ENCODE measurements at regions not wholly inside any gene's neighbourhood (a gene's known extent, or its start where the extent isn't known, plus 50 kb on each side); places are given as distances from the start of the nearest gene placed in this dataset.

DNA sequence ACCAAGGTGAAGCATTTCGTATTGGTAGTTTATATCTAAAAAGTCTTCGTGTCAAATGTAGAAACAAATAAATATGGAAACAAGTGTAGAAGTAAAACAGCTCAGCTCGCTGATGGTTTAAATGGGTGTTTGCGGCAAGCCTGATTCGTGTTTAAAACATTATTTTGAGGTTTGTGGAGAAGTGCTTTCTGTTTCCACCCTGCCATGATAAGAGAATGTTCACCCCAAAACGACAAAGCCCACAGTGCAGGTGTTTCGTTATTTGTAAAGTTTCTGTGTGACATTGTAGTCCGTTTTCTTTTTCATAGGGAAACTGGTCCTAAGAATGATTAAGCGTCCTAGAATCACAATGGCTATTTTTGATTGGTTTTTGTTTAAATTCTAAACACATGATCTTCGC, 316.2 kb upstream of the SHH start:
- Histone ChIP-seq H3K9me3 (ENCODE audit: control insufficient read depth in 1 of 2, low read length in 2 of 2) (no peaks in the 10 kb centered on the region), H3K4me1 (ENCODE audit: insufficient read depth, low read length) (no peaks in the 10 kb centered on the region), H3K4me3 (ENCODE audit: low read length in 2 of 2) (no peak overlapping the region), H3K27me3 (ENCODE audit: insufficient read depth, low read length) (no peaks in the 10 kb centered on the region), H3K36me3 (ENCODE audit: insufficient read depth, low read length) (no peaks in the 10 kb centered on the region), H3K27ac (ENCODE audit: low read depth, low read length) (no peak overlapping the region)
- POLR2A ChIA-PET (ENCODE audit: partially characterized antibody), result no interaction called here
- DNase-seq, result no peak
- Mint-ChIP-seq H3K4me3 (no peak overlapping the region), H3K4me1 (no peaks in the 10 kb centered on the region), H3K27ac (no peak overlapping the region), H3K27me3 (no peaks in the 10 kb centered on the region), H3K9me3 (peaks cover 0 to 10% (median 0%) of the 10 kb centered on the region in 8 donors), H3K36me3 (no peaks in the 10 kb centered on the region)
- intact Hi-C loops (cut with micrococcal nuclease), result no loop called here
- CTCF ChIA-PET (ENCODE audit: partially characterized antibody), result no interaction called here

DNA sequence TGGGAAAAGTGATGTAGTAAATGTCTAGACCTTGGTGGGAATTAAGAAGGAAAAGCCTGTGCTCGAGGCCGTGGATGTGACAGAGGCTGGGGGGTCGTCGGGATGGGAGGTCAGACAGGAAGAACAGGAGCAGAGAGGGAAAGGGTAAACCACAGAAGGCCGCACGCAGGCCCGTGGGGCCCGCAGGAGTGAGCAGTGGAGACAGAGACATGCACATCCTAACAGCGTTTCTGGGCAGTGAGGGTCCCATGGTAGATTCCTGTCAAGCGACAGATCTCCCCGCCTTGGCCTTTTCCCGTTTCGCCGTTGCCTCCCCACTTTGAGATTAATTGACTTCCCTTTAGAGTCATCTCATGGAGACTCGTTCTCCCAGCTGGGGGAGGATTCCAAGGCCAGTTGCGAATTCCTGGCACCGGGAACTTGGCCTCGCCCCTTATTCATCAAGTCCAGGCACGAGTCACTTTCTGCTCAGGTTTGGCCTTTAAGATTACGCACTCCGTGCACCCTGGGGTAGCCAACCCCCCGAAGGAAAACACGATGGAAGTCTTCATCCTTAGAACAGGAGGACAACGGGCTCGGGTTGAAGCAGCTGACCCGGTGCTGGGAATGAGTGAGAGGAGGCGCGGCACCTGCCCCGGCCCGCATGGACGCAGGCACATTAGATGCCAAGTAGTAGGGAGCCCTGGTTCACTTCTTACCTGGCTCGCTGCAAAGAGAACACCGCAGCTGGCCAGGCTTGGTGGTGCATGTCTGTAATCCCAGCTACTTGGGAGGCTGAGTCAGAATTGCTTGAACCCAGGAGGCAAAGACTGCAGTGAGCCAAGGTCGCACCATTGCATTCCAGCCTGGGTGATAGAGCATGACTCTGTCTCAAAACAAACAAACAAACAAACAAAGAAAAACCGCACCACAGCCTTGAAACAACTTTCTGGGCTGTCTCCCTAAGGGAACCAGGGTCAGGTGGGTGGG, 315.2 kb upstream of the SHH start:
- intact Hi-C loops (cut with micrococcal nuclease), result no loop called here
- H3K9me3 ChIP-seq (ENCODE audit: control insufficient read depth in 1 of 2, low read length in 2 of 2), result no peaks in the 10 kb centered on the region
- Mint-ChIP-seq H3K27ac (no peak overlapping the region), H3K27me3 (no peaks in the 10 kb centered on the region), H3K36me3 (no peaks in the 10 kb centered on the region), H3K9me3 (peaks cover 0 to 6% (median 0%) of the 10 kb centered on the region in 8 donors), H3K4me3 (no peak overlapping the region), H3K4me1 (no peaks in the 10 kb centered on the region)
- no peaks in the 10 kb centered on the region for H3K27me3 ChIP-seq (ENCODE audit: insufficient read depth, low read length)
- H3K36me3 ChIP-seq (ENCODE audit: insufficient read depth, low read length), result no peaks in the 10 kb centered on the region
- CTCF ChIA-PET (ENCODE audit: partially characterized antibody), result no interaction called here
- no peak overlapping the region for H3K4me3 ChIP-seq (ENCODE audit: low read length in 2 of 2)
- no peaks in the 10 kb centered on the region for H3K4me1 ChIP-seq (ENCODE audit: insufficient read depth, low read length)
- H3K27ac ChIP-seq (ENCODE audit: low read depth, low read length), result no peak overlapping the region
- no peak for DNase-seq
- POLR2A ChIA-PET (ENCODE audit: partially characterized antibody), result no interaction called here

DNA sequence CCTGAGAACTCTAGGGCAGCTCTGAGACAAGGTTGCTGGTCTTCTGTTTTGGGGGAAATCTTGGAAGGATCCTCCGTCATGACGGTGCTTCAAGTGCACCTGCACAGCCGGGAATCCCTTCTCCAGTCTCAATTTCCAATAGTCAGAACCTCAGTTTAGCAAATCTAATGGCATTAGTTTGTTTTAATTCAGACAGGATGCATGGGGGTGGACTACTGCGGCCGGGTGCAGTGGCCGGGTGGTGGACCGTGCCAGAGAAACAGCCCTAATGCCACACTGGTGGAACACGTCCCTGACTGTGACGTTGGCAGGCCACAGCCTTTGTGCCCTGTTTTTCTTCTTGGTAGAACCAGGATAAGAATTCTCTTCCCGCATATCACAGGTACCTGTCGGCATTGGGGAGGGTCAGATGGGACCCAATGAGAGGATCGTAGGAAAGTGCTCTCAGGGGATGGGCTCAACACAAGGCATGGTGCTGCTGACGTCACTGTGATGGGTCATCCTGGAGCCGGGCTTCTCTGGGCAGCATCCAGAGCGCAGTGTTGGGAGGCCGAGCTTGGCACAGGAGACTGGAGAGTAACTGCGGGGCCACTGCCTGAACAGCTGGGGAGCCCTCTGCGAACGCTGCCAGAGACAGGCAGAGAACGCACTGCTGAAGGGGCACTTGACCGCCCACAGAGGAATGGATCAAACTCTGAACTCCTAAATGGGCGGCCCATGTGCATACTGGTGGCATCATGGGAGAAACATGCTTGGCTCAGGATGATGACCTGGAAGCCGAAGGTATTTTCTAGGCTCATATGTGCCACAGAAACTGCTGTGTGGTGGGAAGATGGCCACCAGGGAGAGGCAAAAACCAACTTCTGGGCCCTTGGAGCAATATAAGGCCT, 313.8 kb upstream of the SHH start:
- Histone ChIP-seq H3K4me3 (ENCODE audit: low read length in 2 of 2) (no peak overlapping the region), H3K27me3 (ENCODE audit: insufficient read depth, low read length) (no peaks in the 10 kb centered on the region), H3K4me1 (ENCODE audit: insufficient read depth, low read length) (no peaks in the 10 kb centered on the region), H3K36me3 (ENCODE audit: insufficient read depth, low read length) (no peaks in the 10 kb centered on the region), H3K27ac (ENCODE audit: low read depth, low read length) (no peak overlapping the region), H3K9me3 (ENCODE audit: control insufficient read depth in 1 of 2, low read length in 2 of 2) (no peaks in the 10 kb centered on the region)
- no peak for DNase-seq
- no peaks in the 10 kb centered on the region for H3K27me3 Mint-ChIP-seq
- H3K9me3 Mint-ChIP-seq, result peaks cover 0 to 6% (median 0%) of the 10 kb centered on the region in 8 donors
- ChIA-PET POLR2A (ENCODE audit: partially characterized antibody) (no interaction called here), CTCF (ENCODE audit: partially characterized antibody) (no interaction called here)
- no peak overlapping the region for H3K27ac Mint-ChIP-seq
- H3K36me3 Mint-ChIP-seq, result no peaks in the 10 kb centered on the region
- intact Hi-C loops (cut with micrococcal nuclease), result no loop called here
- no peaks in the 10 kb centered on the region for H3K4me1 Mint-ChIP-seq
- no peak overlapping the region for H3K4me3 Mint-ChIP-seq

DNA sequence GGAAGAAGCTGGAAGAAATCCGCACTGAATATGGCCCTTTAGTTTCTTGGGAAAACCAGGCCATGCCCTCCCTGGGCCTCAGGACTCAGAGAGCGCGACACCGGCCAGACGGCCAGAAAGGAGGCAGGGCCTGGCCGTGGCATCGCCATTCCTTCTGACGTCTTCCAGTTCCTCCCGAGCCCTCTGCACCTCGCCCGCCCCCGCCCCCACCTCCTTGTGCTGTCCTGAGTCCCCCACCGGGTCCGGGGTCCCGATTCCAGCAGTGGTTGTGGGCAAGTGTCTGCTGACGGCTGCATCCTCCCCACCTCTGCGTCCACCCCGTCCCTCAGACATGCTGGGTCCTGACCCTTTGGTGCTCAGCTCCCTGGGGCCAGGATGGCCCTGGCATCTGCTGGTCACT, 312.1 kb upstream of the SHH start:
- Histone ChIP-seq H3K9me3 (ENCODE audit: control insufficient read depth in 1 of 2, low read length in 2 of 2) (no peaks in the 10 kb centered on the region), H3K36me3 (ENCODE audit: insufficient read depth, low read length) (no peaks in the 10 kb centered on the region), H3K27me3 (ENCODE audit: insufficient read depth, low read length) (no peaks in the 10 kb centered on the region), H3K27ac (ENCODE audit: low read depth, low read length) (no peak overlapping the region), H3K4me3 (ENCODE audit: low read length in 2 of 2) (no peak overlapping the region), H3K4me1 (ENCODE audit: insufficient read depth, low read length) (no peaks in the 10 kb centered on the region)
- Mint-ChIP-seq H3K27me3 (peaks cover 0 to 3% of the 10 kb centered on the region in 2 donors), H3K27ac (no peak overlapping the region), H3K36me3 (no peaks in the 10 kb centered on the region), H3K4me1 (no peaks in the 10 kb centered on the region), H3K9me3 (peaks cover 0 to 6% (median 0%) of the 10 kb centered on the region in 8 donors), H3K4me3 (no peak overlapping the region)
- DNase-seq, result no peak
- CTCF ChIA-PET (ENCODE audit: partially characterized antibody), result no interaction called here
- intact Hi-C loops (cut with micrococcal nuclease), result no loop called here
- POLR2A ChIA-PET (ENCODE audit: partially characterized antibody), result no interaction called here

- H3K36me3 Mint-ChIP-seq, result no peaks in the 10 kb centered on the region
- no peak overlapping the region for H3K27ac Mint-ChIP-seq
- Histone ChIP-seq H3K27ac (ENCODE audit: low read depth, low read length) (no peak overlapping the region), H3K4me1 (ENCODE audit: insufficient read depth, low read length) (no peaks in the 10 kb centered on the region), H3K9me3 (ENCODE audit: control insufficient read depth in 1 of 2, low read length in 2 of 2) (no peaks in the 10 kb centered on the region), H3K27me3 (ENCODE audit: insufficient read depth, low read length) (no peaks in the 10 kb centered on the region), H3K4me3 (ENCODE audit: low read length in 2 of 2) (no peak overlapping the region), H3K36me3 (ENCODE audit: insufficient read depth, low read length) (no peaks in the 10 kb centered on the region)
- peaks cover 0 to 3% of the 10 kb centered on the region in 2 donors for H3K27me3 Mint-ChIP-seq
- peaks cover 0 to 2% (median 0%) of the 10 kb centered on the region in 8 donors for H3K9me3 Mint-ChIP-seq
- no peak for DNase-seq
- CTCF ChIA-PET (ENCODE audit: partially characterized antibody), result no interaction called here
- H3K4me3 Mint-ChIP-seq, result no peak overlapping the region
- no peaks in the 10 kb centered on the region for H3K4me1 Mint-ChIP-seq
- intact Hi-C loops (cut with micrococcal nuclease), result no loop called here
- POLR2A ChIA-PET (ENCODE audit: partially characterized antibody), result no interaction called here
Observed at GRCh38 chr7:156123362-156123761, 311.1 kb upstream of the SHH start.

DNA sequence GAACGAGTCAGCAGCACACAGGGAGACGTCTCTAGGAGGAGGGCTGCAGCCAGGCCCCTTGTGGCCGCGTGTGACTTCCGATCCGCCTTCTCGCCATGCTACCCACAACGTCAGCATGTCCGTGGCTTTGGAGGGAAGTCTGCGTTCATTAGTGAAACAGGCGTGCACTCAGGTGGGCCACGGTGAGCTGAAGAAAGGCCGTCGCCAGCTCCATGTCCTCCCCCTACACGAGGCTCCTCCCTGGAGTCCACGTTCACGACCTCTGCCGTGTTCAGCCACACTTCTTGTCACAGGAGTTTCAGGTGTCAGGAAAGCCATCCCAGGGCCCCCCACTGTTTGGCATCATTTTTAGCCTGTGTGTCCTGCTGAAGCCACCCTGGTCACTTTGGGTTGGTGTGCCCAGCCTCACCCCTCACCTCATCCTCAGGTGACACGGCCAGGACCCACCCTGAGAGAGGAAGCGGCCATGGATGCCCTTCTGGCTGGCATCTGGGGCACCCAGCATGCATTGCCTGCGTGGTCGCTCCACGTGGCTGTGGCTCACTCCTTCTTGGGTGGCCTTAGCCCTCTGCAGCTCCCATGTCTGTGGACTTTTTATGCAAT, 310.6 kb upstream of the SHH start:
- intact Hi-C loops (cut with micrococcal nuclease), result no loop called here
- Histone ChIP-seq H3K4me3 (ENCODE audit: low read length in 2 of 2) (no peak overlapping the region), H3K9me3 (ENCODE audit: control insufficient read depth in 1 of 2, low read length in 2 of 2) (no peaks in the 10 kb centered on the region), H3K27ac (ENCODE audit: low read depth, low read length) (no peak overlapping the region), H3K4me1 (ENCODE audit: insufficient read depth, low read length) (no peaks in the 10 kb centered on the region), H3K27me3 (ENCODE audit: insufficient read depth, low read length) (no peaks in the 10 kb centered on the region), H3K36me3 (ENCODE audit: insufficient read depth, low read length) (no peaks in the 10 kb centered on the region)
- Mint-ChIP-seq H3K36me3 (no peaks in the 10 kb centered on the region), H3K4me1 (no peaks in the 10 kb centered on the region), H3K4me3 (no peak overlapping the region), H3K9me3 (peaks cover 0 to 2% (median 0%) of the 10 kb centered on the region in 8 donors), H3K27me3 (peaks cover 0 to 3% of the 10 kb centered on the region in 2 donors), H3K27ac (no peak overlapping the region)
- ChIA-PET POLR2A (ENCODE audit: partially characterized antibody) (no interaction called here), CTCF (ENCODE audit: partially characterized antibody) (no interaction called here)
- DNase-seq, result no peak

DNA sequence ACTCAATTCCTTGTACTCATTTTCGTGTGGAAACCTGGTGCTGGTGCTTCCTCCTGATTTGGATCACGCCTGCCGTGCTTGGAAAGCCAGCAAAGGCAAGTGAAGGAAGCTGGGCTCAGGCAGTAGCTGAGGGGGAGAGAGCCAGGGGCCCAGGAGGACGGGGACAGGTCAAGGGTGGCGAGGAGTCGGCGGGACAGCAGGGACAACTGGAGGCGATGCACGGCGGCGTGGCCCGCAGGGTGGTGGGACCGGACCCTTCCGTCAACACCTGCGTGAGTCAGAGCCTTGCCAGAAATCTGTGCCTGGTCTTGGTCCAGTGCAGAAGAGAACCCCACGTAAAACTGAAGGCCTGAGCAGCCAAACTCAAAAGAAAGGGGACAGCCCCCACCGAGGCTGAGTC, 309.7 kb upstream of the SHH start:
- ChIA-PET POLR2A (ENCODE audit: partially characterized antibody) (no interaction called here), CTCF (ENCODE audit: partially characterized antibody) (no interaction called here)
- no peaks in the 10 kb centered on the region for H3K4me1 Mint-ChIP-seq
- no peak for DNase-seq
- no peaks in the 10 kb centered on the region for H3K9me3 ChIP-seq (ENCODE audit: control insufficient read depth in 1 of 2, low read length in 2 of 2)
- H3K9me3 Mint-ChIP-seq, result peaks cover 0 to 2% (median 0%) of the 10 kb centered on the region in 8 donors
- peaks cover 0 to 3% of the 10 kb centered on the region in 2 donors for H3K27me3 Mint-ChIP-seq
- no peak overlapping the region for H3K4me3 ChIP-seq (ENCODE audit: low read length in 2 of 2)
- intact Hi-C loops (cut with micrococcal nuclease), result no loop called here
- no peaks in the 10 kb centered on the region for H3K36me3 Mint-ChIP-seq
- H3K36me3 ChIP-seq (ENCODE audit: insufficient read depth, low read length), result no peaks in the 10 kb centered on the region
- H3K27ac ChIP-seq (ENCODE audit: low read depth, low read length), result no peak overlapping the region
- no peak overlapping the region for H3K4me3 Mint-ChIP-seq
- H3K4me1 ChIP-seq (ENCODE audit: insufficient read depth, low read length), result no peaks in the 10 kb centered on the region
- no peaks in the 10 kb centered on the region for H3K27me3 ChIP-seq (ENCODE audit: insufficient read depth, low read length)
- H3K27ac Mint-ChIP-seq, result no peak overlapping the region

Measured in CD4-positive, alpha-beta memory T cell (primary cell).